Astrocyte (in vitro differentiated cells and primary cell): ENCODE measurements at regions not wholly inside any gene's neighbourhood (a gene's known extent, or its start where the extent isn't known, plus 50 kb on each side); places are given as distances from the start of the nearest gene placed in this dataset.

Experiments used
- CTCF ChIP-seq: IDR thresholded peaks from 2 replicates; pipeline ENCODE4 v1.5.1; 2011; ENCODE audit warnings: low read depth, mild to moderate bottlenecking, inconsistent platforms, low read length, moderate library complexity; ENCODE audit not compliant: insufficient read depth
- EZH2 ChIP-seq: IDR thresholded peaks from 2 replicates; pipeline ENCODE4 v1.6.1; 2012; ENCODE audit warnings: mild to moderate bottlenecking, low read length, inconsistent platforms; ENCODE audit not compliant: insufficient read depth

- TF ChIP-seq CTCF (no peak), EZH2 (no peak)
Observed at GRCh38 chr4:83708500-83709175, 172.7 kb downstream of the GPAT3 start.
